ENCODE measurements at regions not wholly inside any gene's neighbourhood (a gene's known extent, or its start where the extent isn't known, plus 50 kb on each side); places are given as distances from the start of the nearest gene placed in this dataset.
A peak's percentile ranks its signal among the peaks of the same experiment; 100 is the strongest.
"Not testable (repeated sequence)": the region's sequence is repeated elsewhere in the genome, so short reads cannot be mapped to it uniquely, and the experiment has no call there.

- DNase-seq, result no peak
These were observed 819.3 kb upstream of the FRG1 start for GRCh38 chr4:189121336-189121735.

- DNase-seq, result peak; percentile 55
These were observed 816.4 kb upstream of the FRG1 start for GRCh38 chr4:189124149-189124758.

DNA sequence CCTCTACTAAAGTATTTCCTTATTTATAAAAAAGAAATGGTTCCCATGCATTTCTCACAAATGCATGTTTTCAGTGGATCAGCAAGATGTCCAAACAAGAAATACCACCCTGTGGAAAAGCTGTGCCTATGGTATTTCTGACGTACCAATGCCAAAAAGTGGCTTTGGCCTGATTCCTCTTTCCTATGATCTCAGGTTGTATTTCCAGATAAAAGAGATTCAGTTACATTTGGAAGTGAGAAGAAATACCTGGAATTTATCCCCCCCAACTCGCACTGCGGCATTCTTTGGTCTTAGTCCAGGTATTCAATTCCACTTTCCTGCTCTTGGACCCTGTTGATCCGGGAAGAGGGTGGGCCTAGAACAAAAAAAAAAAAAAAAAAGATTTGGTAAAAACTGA, 815.9 kb upstream of the FRG1 start:
- no peak for DNase-seq

DNA sequence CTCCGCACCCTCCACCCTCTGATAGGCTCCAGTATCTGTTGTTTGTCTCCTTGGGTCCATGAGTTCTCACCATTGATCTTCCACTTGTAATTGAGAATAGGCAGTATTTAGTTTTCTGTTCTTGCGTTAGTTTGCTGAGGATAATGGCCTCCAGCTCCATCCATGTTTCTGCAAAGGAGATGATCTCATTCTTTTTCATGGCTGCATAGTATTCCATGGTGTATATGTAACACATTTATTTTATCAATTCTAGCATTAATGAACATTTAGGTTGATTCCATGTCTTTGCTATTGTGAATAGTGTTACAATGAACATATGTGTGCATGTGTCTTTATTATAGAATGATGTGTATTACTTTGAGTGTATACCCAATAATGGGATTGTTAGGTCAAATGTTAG, 814.6 kb upstream of the FRG1 start:
- no peak for DNase-seq

GRCh38 chr4:189128341-189128740, 812.3 kb upstream of the FRG1 start:
- no peak for DNase-seq

DNA sequence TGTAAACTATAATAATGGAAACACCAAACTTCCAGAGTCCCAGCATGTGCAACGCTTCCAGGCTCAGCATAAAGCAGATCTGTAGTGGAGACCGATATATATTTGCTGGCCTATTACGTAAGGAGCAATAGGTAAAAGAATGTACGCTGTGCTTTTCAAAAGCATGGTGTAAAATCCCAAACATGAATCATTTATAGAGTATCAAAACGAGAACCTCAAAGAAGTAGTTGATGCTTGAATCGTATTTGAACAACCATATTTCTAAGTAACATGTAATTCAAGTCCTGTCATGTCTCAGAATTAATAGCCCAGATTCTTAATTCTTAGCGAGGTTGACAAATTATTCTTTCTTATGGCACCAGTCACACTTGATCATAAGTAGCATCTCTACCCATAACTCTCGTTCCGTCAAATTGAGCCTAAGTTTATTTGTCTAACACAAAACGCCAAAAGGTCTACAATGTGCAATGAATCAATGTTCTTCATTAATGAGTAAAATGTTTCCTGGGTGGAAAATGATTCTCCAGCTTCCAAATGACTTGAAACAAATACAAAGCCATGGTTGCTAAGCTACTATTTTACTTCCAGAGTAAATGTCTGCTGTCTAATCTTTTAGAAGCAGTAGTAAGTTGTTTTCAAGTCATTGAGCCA, 811.5 kb upstream of the FRG1 start:
- DNase-seq, result no peak

- DNase-seq, result no peak
These were observed 809.6 kb upstream of the FRG1 start for GRCh38 chr4:189131118-189131517.

GRCh38 chr4:189136462-189136861, 804.2 kb upstream of the FRG1 start:
- no peak for DNase-seq

- no peak for DNase-seq
These were observed 797.3 kb upstream of the FRG1 start for GRCh38 chr4:189143263-189143952.

DNA sequence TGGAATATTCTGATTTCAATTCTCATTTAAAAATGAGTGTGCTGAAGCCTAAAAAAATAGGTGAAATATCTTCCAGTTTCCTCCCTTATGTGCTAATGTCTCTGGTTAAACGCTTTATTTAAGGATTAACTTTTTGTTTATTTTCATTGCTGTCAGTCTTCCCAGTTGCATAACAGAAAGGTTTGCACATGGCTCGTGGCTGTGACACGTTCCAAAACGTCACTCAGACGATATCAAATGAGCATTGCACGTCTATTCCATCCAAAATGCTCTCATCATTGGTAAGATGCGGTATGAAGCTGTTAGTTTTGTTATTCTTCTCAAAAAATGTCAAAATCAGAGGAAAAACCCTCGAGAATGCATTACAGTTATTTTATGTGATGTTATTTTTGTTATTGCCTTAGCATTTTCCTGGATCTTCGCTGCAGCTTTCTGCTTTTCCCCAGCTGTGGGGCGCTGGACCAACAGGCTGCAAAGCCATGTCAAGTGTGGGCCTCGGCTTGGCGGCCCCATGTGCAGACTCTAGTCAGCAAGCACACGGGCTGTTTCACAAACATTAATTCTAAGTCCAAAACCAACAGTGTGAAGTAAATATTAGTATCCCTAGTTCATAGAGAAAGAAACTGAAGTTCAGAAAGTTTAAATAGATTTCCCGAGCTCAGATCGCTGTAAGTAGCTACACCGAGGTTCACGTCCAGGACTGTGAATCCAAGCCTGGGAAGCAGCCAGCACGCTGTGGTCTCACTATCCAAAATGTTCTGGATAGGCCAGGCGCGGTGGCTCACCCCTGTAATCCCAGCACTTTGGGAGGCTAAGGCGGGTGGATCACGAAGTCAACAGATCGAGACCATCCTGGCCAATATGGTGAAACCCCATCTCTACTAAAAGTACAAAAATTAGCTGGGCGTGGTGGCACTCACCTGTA, 793.4 kb upstream of the FRG1 start:
- DNase-seq, result no peak

DNA sequence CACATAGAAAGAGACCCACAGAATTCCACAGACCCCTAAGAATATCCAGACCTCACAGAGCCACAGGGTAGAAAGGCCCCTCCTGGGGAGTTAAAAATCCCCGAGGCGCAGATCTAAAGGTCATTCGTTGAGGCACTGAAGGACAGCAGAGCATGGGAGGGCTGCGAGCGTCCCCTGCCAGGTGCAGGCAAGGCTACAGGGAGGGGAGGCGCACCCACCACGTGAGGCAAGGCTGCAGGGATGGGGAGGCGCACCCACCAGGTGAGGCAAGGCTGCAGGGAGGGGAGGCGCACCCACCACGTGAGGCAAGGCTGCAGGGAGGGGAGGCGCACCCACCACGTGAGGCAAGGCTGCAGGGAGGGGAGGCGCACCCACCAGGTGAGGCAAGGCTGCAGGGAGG, 785.6 kb upstream of the FRG1 start:
- DNase-seq, result not testable (repeated sequence)

- DNase-seq, result no peak
These were observed 778.4 kb upstream of the FRG1 start for GRCh38 chr4:189162073-189162789.

DNA sequence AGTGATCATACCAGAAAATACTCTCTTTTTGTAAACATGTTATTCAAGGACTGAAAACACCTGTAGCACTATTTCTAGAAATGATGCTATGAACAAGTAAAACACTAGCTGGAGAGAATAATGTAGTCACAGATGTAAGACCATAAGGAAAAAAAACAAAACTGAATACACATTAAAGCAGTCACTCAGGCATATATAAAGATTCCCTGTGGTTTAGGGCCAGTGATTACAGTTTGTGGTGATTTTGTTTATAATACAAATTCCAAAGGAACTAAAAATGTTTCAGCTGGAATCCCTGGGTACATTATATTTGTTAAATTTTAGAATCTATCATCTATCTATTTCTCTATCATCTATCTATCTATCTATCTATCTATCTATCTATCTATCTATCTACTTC, 777.8 kb upstream of the FRG1 start:
- DNase-seq, result no peak

DNA sequence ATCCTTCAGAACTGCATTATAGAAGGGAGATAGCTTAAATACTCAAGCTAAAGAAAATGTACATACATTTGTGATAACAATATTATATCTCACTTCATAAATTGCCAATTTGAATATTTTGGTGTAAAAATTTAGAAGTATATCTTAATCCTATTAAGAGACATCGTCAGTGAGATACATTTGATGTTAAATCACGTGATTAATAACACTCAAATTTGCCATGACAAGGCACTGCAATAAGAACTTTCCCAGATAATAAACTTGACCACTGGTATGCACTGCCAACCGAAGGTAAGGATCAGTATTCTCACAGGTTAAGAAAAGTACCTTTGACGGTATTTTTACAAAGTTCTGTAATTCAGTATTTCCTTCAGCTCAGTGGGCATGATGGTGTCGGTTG, 764.7 kb upstream of the FRG1 start:
- no peak for DNase-seq

GRCh38 chr4:189177130-189177529, 763.5 kb upstream of the FRG1 start:
- peak; percentile 39 for DNase-seq

GRCh38 chr4:189178125-189178746, 762.4 kb upstream of the FRG1 start:
- DNase-seq, result no peak

DNA sequence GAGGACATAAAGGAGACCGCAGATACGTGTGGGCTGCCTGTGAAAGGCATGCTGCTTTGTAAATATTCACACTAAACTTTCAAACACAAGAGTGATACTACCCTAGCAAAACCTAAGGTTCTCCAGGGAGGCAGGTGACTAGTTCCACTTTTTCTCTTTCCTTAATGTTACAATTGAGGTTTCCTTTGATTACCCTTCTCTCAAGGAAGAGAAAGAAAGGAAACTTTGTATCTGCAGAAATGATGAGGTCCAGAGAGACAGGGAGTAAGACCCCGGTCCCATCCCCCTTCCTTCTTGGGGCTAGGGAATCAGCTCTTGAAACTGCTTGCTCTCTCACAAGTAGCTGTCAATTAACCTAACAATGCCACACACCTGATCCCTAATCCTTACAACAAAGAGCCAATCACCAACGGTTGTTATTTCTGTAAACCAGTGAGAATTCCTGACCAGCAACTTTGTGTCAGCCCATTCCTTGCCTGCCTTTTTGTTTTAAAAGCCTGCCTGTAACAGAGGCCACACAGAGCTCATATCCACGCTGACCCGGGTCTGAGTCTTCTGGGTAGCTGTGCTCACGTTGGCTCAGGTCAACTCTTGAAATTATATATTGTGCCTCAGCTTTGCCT, 754.8 kb upstream of the FRG1 start:
- DNase-seq, result no peak

DNA sequence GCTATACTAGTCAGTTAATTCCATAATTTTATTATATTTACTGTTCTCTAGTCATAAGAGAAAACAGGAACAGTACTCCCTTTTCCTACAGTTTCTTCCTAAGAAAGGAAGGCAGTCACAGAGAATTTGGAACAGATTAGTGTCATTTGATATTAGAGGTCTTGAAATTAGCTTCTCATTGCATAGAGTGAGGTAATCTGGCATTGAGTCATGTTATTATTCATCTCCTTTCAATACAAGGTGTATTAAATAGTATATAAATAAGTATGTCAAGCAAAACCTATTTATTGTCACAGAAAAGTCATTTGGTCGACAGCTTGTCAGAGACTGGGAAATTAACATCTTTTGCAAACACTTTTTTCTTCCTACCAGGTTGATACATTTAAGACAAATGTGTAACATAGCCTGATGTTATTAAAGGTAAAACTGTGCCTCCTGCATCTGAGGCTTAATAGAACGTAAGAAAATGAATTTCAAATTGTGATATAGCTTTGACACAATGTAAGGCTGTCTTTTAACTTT, 753.1 kb upstream of the FRG1 start:
- DNase-seq, result no peak

DNA sequence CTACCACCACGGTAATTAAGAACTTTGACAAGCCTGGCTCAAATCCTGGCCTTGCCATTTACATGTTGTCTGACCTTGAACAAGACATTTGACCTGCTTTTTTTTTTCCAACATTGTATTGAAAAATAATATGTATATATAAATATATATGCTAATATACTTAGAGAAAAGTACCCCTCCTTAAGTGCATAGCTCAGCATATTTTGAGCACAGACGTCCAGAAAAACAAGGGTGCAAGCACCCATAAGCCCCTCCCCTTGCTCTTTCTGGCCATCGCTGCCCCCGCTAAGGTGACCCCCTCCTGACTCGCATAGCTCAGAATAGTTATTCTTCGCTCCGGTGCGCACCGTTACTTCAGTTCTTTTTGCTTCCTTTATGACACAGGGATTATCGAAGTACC, 742.0 kb upstream of the FRG1 start:
- DNase-seq, result no peak

DNA sequence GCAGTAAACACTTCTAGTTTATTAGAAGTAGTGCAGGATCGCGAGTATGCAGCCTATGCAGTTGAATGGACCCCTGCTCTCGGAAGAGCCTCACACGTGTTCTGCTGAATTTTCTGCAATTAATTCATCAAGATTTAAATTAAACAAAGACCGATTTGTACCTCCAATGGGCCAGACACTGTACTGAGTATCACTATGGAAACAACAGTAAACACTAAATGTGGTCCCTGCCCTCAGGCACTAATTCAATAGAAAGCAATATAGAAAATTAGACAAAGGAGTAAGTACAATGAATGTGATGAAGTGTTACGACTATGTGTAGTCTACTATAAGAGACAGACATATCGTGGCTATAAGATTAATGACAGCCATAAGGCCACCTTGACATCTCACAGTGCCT, 740.3 kb upstream of the FRG1 start:
- DNase-seq, result no peak

DNA sequence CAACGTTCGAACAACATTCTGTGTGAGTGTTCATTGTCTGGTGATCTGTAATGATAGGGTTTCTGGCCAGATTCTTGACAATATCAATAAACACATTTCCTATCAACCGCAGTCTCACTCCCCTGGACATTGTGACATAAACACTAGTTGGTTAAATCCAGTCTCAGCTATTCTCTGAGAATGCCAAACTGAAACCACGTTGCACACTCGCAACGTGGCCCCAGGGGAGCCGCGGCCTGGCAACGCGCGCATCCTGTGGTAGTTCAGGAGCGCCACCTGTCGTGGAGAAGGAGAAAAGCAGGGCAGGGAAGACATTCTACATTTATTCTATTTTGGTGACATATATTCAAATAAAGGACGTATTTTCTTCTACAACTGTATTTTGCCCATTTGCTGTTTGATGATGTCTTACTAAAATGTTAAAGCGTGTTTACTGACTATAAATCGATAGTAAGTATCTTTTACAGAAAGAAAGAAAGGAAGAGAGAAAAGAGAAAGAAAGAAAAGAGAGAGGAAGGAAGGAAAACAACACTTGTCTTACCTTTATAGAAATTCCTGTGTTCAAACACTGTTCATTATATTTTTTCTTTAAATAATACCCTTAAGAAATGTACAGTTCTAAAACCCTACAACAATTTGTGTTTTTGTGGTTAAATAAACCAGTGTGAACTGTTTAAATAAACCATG, 738.3 kb upstream of the FRG1 start:
- peak; percentile 85 for DNase-seq

All from fibroblast of upper back skin (primary cell).